Breast epithelium (tissue), 4 donors: ENCODE measurements at regions not wholly inside any gene's neighbourhood (a gene's known extent, or its start where the extent isn't known, plus 50 kb on each side); places are given as distances from the start of the nearest gene placed in this dataset.
"Not testable (repeated sequence)": the region's sequence is repeated elsewhere in the genome, so short reads cannot be mapped to it uniquely, and the experiment has no call there.

ENCODE experiments used
- DNase-seq, 2 donors: peaks; one replicate each; pipeline ENCODE4 v3.0.0-alpha.2; 2019; ENCODE audit warnings: low spot score in 2 of 2
- H3K27ac ChIP-seq, 2 donors: fragments of 200-600 bp; sonication (generic) in 1 of 2; one replicate each; pipeline ENCODE4 v1.5.1; 2016 to 2019; ENCODE audit warnings: mild to moderate bottlenecking in 1 of 2
- H3K27me3 ChIP-seq, 2 donors: fragments of 200-600 bp; sonication (generic) in 1 of 2; one replicate each; pipeline versions ENCODE4 v1.5.1 to v1.6.0; 2017 to 2019; ENCODE audit warnings: control low read depth in 1 of 2, mild to moderate bottlenecking in 1 of 2
- H3K36me3 ChIP-seq: fragments of 200-600 bp; one replicate; pipeline ENCODE4 v1.5.1; 2019
- H3K4me1 ChIP-seq, 2 donors: fragments of 200-600 bp; sonication (generic); one replicate each; pipeline ENCODE4 v1.5.1; 2016 to 2019; ENCODE audit warnings: control low read depth in 1 of 2
- H3K4me3 ChIP-seq, 3 donors: fragments of 200-600 bp; sonication (generic); 1 replicate in 2 of 3; 2 replicates in 1 of 3; pipeline ENCODE4 v1.5.1; 2016 to 2019; ENCODE audit warnings: mild to moderate bottlenecking in 3 of 3, moderate library complexity in 2 of 3
- H3K9me3 ChIP-seq, 2 donors: fragments of 200-600 bp; sonication (generic) in 1 of 2; one replicate each; pipeline ENCODE4 v1.5.1; 2016 to 2019; ENCODE audit warnings: control low read depth in 1 of 2
- CTCF ChIP-seq, 3 donors: fragments of 450-650 bp; IDR thresholded peaks; one replicate each; pipeline ENCODE4 v1.5.1; 2016 to 2017; ENCODE audit warnings: antibody characterized with exemption in 3 of 3, mild to moderate bottlenecking in 3 of 3, moderate library complexity in 3 of 3
- POLR2A ChIP-seq: fragments of 450-650 bp; IDR thresholded peaks from one replicate; pipeline ENCODE4 v1.6.1; 2016; ENCODE audit warnings: antibody characterized with exemption, mild to moderate bottlenecking, moderate library complexity
- POLR2AphosphoS5 ChIP-seq, 3 donors: sonication (generic); formaldehyde crosslinking; IDR thresholded peaks; one replicate each; pipeline ENCODE4 v1.6.1; 2017; ENCODE audit warnings: antibody characterized with exemption in 3 of 3
- intact Hi-C: fragments of 100-400 bp; cut with DNase I; formaldehyde crosslinking; loops from one replicate; pipeline ENCODE4 v1.15.1; 2023; ENCODE audit warnings: low total_unique reads

- TF ChIP-seq POLR2AphosphoS5 (IDR thresholded peaks at IDR 0.05), result no peak
- Histone ChIP-seq H3K27ac (no peak overlapping the region), H3K27me3 (no peaks in the 10 kb centered on the region), H3K36me3 (no peaks in the 10 kb centered on the region), H3K4me3 (no peak overlapping the region), H3K4me1 (no peaks in the 10 kb centered on the region), H3K9me3 (peaks cover 0 to 6% of the 10 kb centered on the region in 2 donors)
- intact Hi-C loops, result no loop called here
- no peak for DNase-seq
These were observed 253.7 kb upstream of the THUMPD2 start for GRCh38 chr2:40032650-40033319.

- H3K4me3 ChIP-seq, result no peak overlapping the region
- TF ChIP-seq POLR2AphosphoS5 (IDR thresholded peaks at IDR 0.05) (no peak), CTCF (IDR thresholded peaks at IDR 0.05) (no peak), POLR2A (no peak)
- no peaks in the 10 kb centered on the region for H3K4me1 ChIP-seq
- no peaks in the 10 kb centered on the region for H3K27me3 ChIP-seq
- H3K36me3 ChIP-seq, result no peaks in the 10 kb centered on the region
- DNase-seq, result no peak
- peaks cover 0 to 6% of the 10 kb centered on the region in 2 donors for H3K9me3 ChIP-seq
- H3K27ac ChIP-seq, result no peak overlapping the region
- intact Hi-C loops, result no loop called here
These were observed 251.5 kb upstream of the THUMPD2 start for GRCh38 chr2:40030456-40030975.

GRCh38 chr2:40028792-40029488 lies 249.9 kb upstream of the THUMPD2 start:
- intact Hi-C loops, result no loop called here
- no peak for TF ChIP-seq CTCF (IDR thresholded peaks at IDR 0.05)
- TF ChIP-seq POLR2A, result no peak
- TF ChIP-seq POLR2AphosphoS5 (IDR thresholded peaks at IDR 0.05), result no peak
- Histone ChIP-seq H3K9me3 (peaks cover 0 to under 1% of the 10 kb centered on the region in 2 donors), H3K27me3 (no peaks in the 10 kb centered on the region), H3K4me3 (no peak overlapping the region), H3K36me3 (no peaks in the 10 kb centered on the region), H3K27ac (no peak overlapping the region), H3K4me1 (no peaks in the 10 kb centered on the region)
- DNase-seq, result no peak

GRCh38 chr2:40027968-40028367 lies 248.9 kb upstream of the THUMPD2 start:
- DNase-seq, result no peak

GRCh38 chr2:40025276-40025675 lies 246.2 kb upstream of the THUMPD2 start:
- H3K4me3 ChIP-seq, H3K27ac ChIP-seq, H3K36me3 ChIP-seq, H3K4me1 ChIP-seq, intact Hi-C loops, DNase-seq, H3K27me3 ChIP-seq: not testable (repeated sequence)
- peaks cover 7 to 13% of the 10 kb centered on the region in 2 donors for H3K9me3 ChIP-seq

More at GRCh38 chr2:40027968-40028367, 248.9 kb upstream of the THUMPD2 start:
- intact Hi-C loops, result no loop called here
- Histone ChIP-seq H3K27me3 (no peaks in the 10 kb centered on the region), H3K9me3 (no peaks in the 10 kb centered on the region), H3K27ac (no peak overlapping the region), H3K36me3 (no peaks in the 10 kb centered on the region), H3K4me1 (no peaks in the 10 kb centered on the region), H3K4me3 (no peak overlapping the region)
- TF ChIP-seq CTCF (IDR thresholded peaks at IDR 0.05), result no peak
- TF ChIP-seq POLR2A, result no peak
- TF ChIP-seq POLR2AphosphoS5 (IDR thresholded peaks at IDR 0.05), result no peak

- H3K36me3 ChIP-seq, result no peaks in the 10 kb centered on the region
These were observed 241.9 kb upstream of the THUMPD2 start for GRCh38 chr2:40020997-40021396.

More at GRCh38 chr2:40020997-40021396, 241.9 kb upstream of the THUMPD2 start:
- Histone ChIP-seq H3K27me3 (no peaks in the 10 kb centered on the region), H3K9me3 (peaks cover 7 to 17% of the 10 kb centered on the region in 2 donors), H3K4me3 (no peak overlapping the region), H3K27ac (no peak overlapping the region), H3K4me1 (no peaks in the 10 kb centered on the region)
- no peak for TF ChIP-seq CTCF (IDR thresholded peaks at IDR 0.05)
- no peak for TF ChIP-seq POLR2AphosphoS5 (IDR thresholded peaks at IDR 0.05)
- no peak for TF ChIP-seq POLR2A
- intact Hi-C loops, result no loop called here
- DNase-seq, result no peak
